HG02610 (cell line): ENCODE measurements at regions not wholly inside any gene's neighbourhood (a gene's known extent, or its start where the extent isn't known, plus 50 kb on each side); places are given as distances from the start of the nearest gene placed in this dataset.
"Not testable (repeated sequence)": the region's sequence is repeated elsewhere in the genome, so short reads cannot be mapped to it uniquely, and the experiment has no call there.

Experiments used
- ATAC-seq: cut with Tn5 transposase; IDR thresholded peaks from one replicate; pipeline ENCODE4 v1.9.1; 2021; ENCODE audit warnings: mild to moderate bottlenecking, moderate library complexity; ENCODE audit not compliant: unreplicated experiment

GRCh38 chr3:21979706-21980105 is 228.7 kb upstream of the ZNF385D start:
- no peak for ATAC-seq

GRCh38 chr3:21989341-21990042 is 238.5 kb upstream of the ZNF385D start:
- ATAC-seq: no peak

- ATAC-seq: no peak
These were observed 240.1 kb upstream of the ZNF385D start for GRCh38 chr3:21991061-21991460.

GRCh38 chr3:21995079-21995607 is 244.1 kb upstream of the ZNF385D start:
- no peak for ATAC-seq

GRCh38 chr3:22007368-22007767 is 256.4 kb upstream of the ZNF385D start:
- ATAC-seq: no peak

- no peak for ATAC-seq
These were observed 260.0 kb upstream of the ZNF385D start for GRCh38 chr3:22010997-22011396.

GRCh38 chr3:22012471-22012870 is 261.5 kb upstream of the ZNF385D start:
- no peak for ATAC-seq

GRCh38 chr3:22013641-22014040 is 262.6 kb upstream of the ZNF385D start:
- ATAC-seq: no peak

- ATAC-seq: no peak
These were observed 265.2 kb upstream of the ZNF385D start for GRCh38 chr3:22016197-22016596.

GRCh38 chr3:22024638-22025037 is 273.6 kb upstream of the ZNF385D start:
- not testable (repeated sequence) for ATAC-seq

GRCh38 chr3:22029480-22029879 is 278.5 kb upstream of the ZNF385D start:
- ATAC-seq: no peak

GRCh38 chr3:22039161-22039560 is 288.2 kb upstream of the ZNF385D start:
- no peak for ATAC-seq

- ATAC-seq: no peak
These were observed 289.1 kb upstream of the ZNF385D start for GRCh38 chr3:22040150-22040549.

GRCh38 chr3:22045882-22046281 is 294.9 kb upstream of the ZNF385D start:
- ATAC-seq: no peak

- no peak for ATAC-seq
These were observed 312.5 kb upstream of the ZNF385D start for GRCh38 chr3:22063500-22063899.

- no peak for ATAC-seq
These were observed 317.6 kb upstream of the ZNF385D start for GRCh38 chr3:22068619-22069018.

GRCh38 chr3:22088204-22088603 is 337.2 kb upstream of the ZNF385D start:
- ATAC-seq: no peak

- ATAC-seq: peak; percentile 88
These were observed 338.3 kb upstream of the ZNF385D start for GRCh38 chr3:22089284-22089683.

GRCh38 chr3:22091329-22091728 is 340.3 kb upstream of the ZNF385D start:
- no peak for ATAC-seq

GRCh38 chr3:22098021-22098420 is 347.0 kb upstream of the ZNF385D start:
- ATAC-seq: no peak

GRCh38 chr3:22101351-22101750 is 350.3 kb upstream of the ZNF385D start:
- no peak for ATAC-seq

GRCh38 chr3:22101811-22102210 is 350.8 kb upstream of the ZNF385D start:
- no peak for ATAC-seq

- no peak for ATAC-seq
These were observed 352.4 kb upstream of the ZNF385D start for GRCh38 chr3:22103423-22103822.
